Superior temporal gyrus (tissue), 1 donor: ENCODE measurements at regions not wholly inside any gene's neighbourhood (a gene's known extent, or its start where the extent isn't known, plus 50 kb on each side); places are given as distances from the start of the nearest gene placed in this dataset.

Experiments used
- DNase-seq: peaks from one replicate; pipeline ENCODE4 v3.0.0-alpha.2; 2016; ENCODE audit errors: extremely low spot score

DNA sequence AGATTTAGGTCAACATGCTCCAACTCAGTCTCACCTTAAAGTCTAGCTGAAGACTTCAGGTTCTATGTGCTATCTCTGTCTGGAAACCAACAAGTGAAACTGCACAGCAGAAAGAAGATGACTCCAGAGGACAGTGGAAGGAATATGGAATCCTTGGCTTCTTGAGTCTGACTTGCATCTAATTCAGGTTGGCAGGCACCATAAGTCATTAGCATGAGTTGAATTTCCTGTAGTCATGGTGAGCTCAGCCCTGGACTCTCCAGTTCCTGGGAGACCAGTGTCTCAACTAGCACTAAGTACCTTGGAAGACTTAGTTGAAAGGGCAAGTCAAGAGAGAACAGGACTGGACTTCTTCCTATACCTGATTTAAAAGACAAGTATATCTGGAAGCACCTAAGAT is 129.7 kb downstream of the DTWD1 start:
- DNase-seq, result no peak

DNA sequence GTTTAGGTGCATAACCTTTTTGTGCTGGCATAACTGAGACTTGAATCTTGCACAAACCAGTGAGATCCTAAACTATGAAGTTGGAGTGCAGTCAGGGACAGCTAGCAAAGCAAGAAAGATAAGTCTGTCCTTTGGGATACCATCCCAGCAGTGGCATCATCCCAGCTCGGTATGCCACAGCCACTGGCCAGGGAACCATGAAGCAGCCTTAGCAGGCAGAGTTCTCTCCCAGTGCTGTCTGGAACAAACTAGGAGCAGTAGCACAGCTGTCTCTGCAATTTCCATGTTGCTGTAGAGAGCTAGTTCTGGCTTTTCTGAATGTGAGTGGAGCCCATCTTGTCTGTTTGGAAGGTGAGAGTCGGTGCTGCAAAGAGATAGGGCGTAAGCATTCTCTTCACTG is 130.3 kb downstream of the DTWD1 start:
- no peak for DNase-seq

DNA sequence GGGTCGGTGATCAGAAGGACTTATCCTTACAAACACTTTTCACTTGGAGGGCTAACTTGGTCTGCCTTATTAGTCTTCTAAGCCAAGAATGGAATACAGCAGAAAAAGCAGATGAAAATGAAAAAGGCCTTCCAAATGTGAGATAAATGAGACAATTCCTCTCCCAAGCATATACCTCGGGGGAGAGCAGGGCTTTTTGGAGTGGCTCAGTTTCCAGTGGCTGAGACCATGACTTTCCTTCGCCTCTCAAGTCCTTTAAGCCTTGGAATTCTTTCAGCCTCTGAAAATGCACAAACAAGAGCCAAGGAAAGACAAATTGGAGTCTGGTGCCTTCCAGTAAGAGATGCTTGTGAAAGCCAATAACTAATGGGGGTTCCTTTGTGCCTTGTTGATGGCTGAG is 130.9 kb downstream of the DTWD1 start:
- DNase-seq, result no peak

DNA sequence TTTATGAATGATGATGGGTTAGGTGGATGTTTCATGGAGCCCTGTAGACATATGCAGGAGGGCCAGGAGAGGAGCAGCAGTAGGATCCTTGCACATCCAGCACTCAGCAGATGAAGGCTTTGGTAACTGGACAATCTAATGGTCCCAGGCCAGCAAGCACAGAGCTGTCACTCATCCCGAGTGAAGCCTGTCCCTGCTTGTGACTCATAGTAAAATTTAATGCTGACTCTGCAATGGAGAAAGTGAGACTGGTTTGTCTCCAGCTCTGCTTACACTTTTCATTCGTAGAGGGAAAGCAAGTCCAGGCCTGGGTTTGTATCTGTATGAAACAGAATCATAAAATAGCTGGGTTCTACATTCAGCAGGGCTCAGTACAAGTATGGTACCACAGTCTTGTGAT is 131.7 kb downstream of the DTWD1 start:
- no peak for DNase-seq

DNA sequence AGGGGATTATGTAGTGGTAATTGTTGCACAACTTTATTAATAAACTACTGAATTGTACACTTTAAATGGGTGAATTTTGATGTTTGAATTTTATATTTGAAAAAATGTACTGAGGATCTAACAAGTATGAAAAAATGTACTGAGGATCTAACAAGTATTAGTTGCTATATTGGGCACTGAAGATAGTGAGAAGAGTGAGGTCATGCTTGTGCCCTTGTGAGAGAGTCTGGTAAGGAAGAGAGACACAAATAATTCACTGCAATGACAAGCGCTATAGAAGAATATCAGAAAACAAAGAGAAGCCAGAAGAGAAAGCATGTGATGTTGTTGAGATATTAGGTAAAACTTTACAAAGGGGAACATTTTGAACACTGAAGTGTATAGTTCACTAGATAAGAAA is 137.6 kb downstream of the DTWD1 start:
- no peak for DNase-seq

DNA sequence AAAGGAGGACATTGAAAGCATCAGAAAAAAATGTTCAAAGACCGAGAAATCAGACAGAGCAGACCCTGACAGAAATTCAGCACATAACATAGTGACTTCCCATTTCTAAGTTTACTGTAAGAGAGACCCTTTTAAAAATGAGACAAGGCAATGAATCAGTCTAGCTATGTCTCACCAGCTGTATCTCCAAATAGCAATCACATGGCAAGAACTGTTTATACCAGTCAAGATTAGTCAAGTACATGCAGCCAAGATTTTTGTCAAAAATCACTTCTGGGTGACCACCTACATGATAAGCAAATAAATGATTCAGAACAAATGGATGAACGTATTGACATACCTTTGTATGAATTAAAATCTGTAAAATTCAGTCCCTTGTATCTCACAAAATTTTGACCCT is 138.0 kb downstream of the DTWD1 start:
- no peak for DNase-seq

DNA sequence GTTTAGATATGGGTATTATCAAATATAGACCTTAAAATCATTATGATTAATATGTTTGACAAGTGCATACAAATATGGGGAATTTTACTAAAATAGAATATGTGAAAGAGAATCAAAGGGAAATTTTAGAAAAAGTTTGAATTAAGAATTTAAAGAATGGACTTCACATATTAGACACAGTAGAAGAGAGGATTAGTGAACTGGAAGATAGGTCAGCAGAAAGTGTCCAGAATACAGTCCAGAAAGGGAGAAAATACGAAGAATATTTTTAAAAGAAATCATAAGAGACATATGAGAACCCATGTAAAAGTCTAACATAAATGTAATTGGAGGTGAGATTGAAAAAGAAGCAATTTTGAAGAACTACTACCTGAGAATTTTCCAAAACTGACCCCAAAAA is 139.9 kb downstream of the DTWD1 start:
- DNase-seq, result no peak

DNA sequence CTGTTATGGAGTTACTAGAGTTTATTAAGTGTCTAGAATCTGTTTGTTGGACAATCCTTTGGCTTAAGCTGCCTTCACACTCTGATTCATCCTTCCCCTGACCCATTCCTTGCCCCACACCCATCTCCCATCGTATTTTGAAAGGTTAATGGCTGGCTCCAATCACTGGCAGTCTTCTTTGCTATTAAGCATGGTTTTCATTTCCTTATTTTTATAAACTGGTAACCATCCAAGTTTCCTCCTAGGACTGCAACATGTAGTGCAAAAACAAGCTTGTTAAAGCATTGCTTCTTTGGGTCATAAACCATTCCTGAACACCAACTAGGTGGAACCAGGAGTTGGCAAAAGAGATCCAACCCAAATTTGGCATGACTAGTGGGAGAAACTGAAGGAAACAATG is 148.4 kb downstream of the DTWD1 start:
- no peak for DNase-seq

DNA sequence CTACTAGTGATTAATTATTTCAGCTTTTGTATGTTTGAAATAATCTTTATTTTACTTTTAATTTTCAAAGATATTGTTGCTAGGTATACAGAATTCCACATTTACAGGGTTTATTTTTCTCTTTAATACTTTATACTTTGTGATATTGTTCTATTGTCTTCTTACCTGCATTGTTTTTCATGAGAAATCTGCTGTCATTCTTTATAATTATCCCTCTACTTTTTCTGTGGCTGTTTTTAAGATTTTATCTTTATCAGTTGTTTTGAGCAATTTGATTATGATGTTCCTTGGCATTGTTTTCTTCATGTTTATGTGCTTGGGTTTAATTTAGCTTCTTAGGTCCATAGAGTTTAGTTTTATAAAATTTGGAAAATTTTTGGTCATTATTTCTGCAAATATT is 168.6 kb downstream of the DTWD1 start:
- no peak for DNase-seq

DNA sequence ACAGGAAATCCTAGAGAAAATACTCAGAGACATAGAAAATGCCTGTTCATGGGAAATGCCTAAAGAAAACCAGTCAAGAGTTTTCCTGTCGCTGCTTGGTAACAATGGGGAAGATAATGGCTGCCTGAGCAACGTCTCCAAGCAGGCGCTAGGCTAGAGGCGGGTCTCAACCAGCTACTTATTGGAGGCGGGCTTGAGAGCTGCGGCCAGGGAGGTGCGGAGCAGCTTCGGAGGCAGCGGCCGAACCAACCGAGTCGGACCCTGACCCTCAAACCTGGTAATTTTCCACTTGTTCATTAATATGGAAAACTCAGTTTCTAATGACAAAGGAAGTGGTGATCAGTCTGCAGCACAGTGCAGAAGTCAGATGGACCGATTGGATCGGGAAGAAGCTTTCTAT is 173.1 kb downstream of the DTWD1 start:
- DNase-seq, result no peak

DNA sequence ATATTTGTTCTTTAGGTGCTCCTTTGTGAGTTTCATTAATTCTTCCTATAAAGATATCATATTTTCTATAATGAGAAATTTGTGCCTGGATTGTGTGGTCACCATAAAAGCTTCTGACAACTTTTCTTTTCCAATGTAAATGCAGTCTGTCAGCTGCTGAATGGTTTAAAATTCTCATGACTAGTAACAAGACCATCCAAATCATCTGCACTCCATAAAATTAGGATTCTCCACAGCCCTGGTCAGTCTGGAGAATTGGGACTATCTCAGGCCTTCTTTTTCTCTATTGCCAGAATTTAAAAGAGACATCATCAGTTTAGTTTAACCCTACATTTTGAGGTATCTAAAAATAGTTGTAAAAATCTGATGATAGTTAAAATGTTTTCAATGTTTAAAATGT is 180.9 kb downstream of the DTWD1 start:
- DNase-seq, result no peak
